A549 (cell line): ENCODE measurements at regions not wholly inside any gene's neighbourhood (a gene's known extent, or its start where the extent isn't known, plus 50 kb on each side); places are given as distances from the start of the nearest gene placed in this dataset.
"Not testable (repeated sequence)": the region's sequence is repeated elsewhere in the genome, so short reads cannot be mapped to it uniquely, and the experiment has no call there.

Experiments
- ATAC-seq, 2 experiments: fragments of 200-7000 bp in 1 of 2; fragments of >200 bp in 1 of 2; cut with Nextera tagmentation in 1 of 2; cut with Tn5 transposase in 1 of 2; 3 replicates each; pipeline versions ENCODE4 v1.8.0 to v1.9.1; 2018 to 2020; ENCODE audit warnings: mild to moderate bottlenecking in 1 of 2, moderate library complexity in 1 of 2
- CTCF ChIA-PET: fragments of 300-600 bp; sonication (Branson Sonifier 250); formaldehyde crosslinking; extraction: SDS; loops from one replicate; lab custom pipeline; 2021; ENCODE audit warnings: antibody characterized with exemption, inconsistent platforms; lab: Yijun Ruan, JAX
- POLR2A ChIA-PET: fragments of 350-600 bp; formaldehyde crosslinking; extraction: SDS; loops from one replicate; lab custom pipeline; 2021; ENCODE audit warnings: antibody characterized with exemption, inconsistent platforms; lab: Yijun Ruan, JAX
- DNase-seq, 2 experiments: peaks; one replicate each; pipeline versions ENCODE4 v3.0.0 to v3.0.0-alpha.2; 2011 to 2016; ENCODE audit warnings: low read depth in 1 of 2, low spot score in 1 of 2
- FAIRE-seq: peaks from 2 replicates; lab custom pipeline; 2011; peaks lifted over from hg19 to GRCh38; lab: Jason Lieb, UNC
- H3K27ac ChIP-seq, 2 experiments: fragments of >200 bp; sonication (Bioruptor Twin); formaldehyde crosslinking; 3 replicates each; pipeline ENCODE4 v1.5.1; 2016 to 2017
- H3K4me1 ChIP-seq: fragments of >200 bp; sonication (Bioruptor Twin); formaldehyde crosslinking; 3 replicates; pipeline ENCODE4 v1.6.1; 2016
- H3K4me2 ChIP-seq: fragments of >200 bp; sonication (Bioruptor Twin); formaldehyde crosslinking; 3 replicates; pipeline ENCODE4 v1.6.1; 2016
- H3K4me3 ChIP-seq: fragments of >200 bp; sonication (Bioruptor Twin); formaldehyde crosslinking; 3 replicates; pipeline ENCODE4 v1.5.1; 2016
- H3K9me3 ChIP-seq: fragments of >200 bp; sonication (Bioruptor Twin); formaldehyde crosslinking; 3 replicates; pipeline ENCODE4 v1.6.1; 2016
- CBX2 ChIP-seq: fragments of 200-600 bp; sonication (generic); IDR thresholded peaks from 2 replicates; pipeline ENCODE4 v1.6.1; 2016; ENCODE audit warnings: low read depth, mild to moderate bottlenecking, borderline replicate concordance
- CBX8 ChIP-seq: fragments of 200-600 bp; sonication (generic); IDR thresholded peaks from 2 replicates; pipeline ENCODE4 v1.6.1; 2016
- CEBPB ChIP-seq, 2 experiments: fragments of >200 bp in 1 of 2; sonication (Bioruptor Twin) in 1 of 2; formaldehyde crosslinking in 1 of 2; IDR thresholded peaks; 2 replicates each; pipeline ENCODE4 v1.6.1; 2012 to 2016
- CHD4 ChIP-seq: fragments of 200-600 bp; sonication (generic); IDR thresholded peaks from 2 replicates; pipeline ENCODE4 v1.6.1; 2016; ENCODE audit warnings: antibody characterized with exemption, mild to moderate bottlenecking, borderline replicate concordance
- CTCF ChIP-seq: fragments of >200 bp; sonication (Bioruptor Twin); formaldehyde crosslinking; IDR thresholded peaks from 3 replicates; pipeline ENCODE4 v1.5.1; 2016
- E2F6 ChIP-seq: IDR thresholded peaks from 2 replicates; pipeline ENCODE4 v1.6.1; 2012; ENCODE audit warnings: low read depth, borderline replicate concordance
- ESRRA ChIP-seq: fragments of 150-350 bp; IDR thresholded peaks from 2 replicates; pipeline ENCODE4 v1.6.1; 2014; ENCODE audit warnings: mild to moderate bottlenecking, low read length, borderline replicate concordance
- FOSB ChIP-seq: fragments of 250-450 bp; sonication (Bioruptor Pico); IDR thresholded peaks from 2 replicates; pipeline ENCODE4 v1.5.0; 2020; ENCODE audit warnings: mild to moderate bottlenecking, moderate library complexity
- GATA3 ChIP-seq: IDR thresholded peaks from 2 replicates; pipeline ENCODE4 v1.6.1; 2012; ENCODE audit warnings: borderline replicate concordance
- HDAC2 ChIP-seq: fragments of 200-600 bp; sonication (generic); IDR thresholded peaks from 2 replicates; pipeline ENCODE4 v1.6.1; 2016
- HOXA7 ChIP-seq: fragments of 250-450 bp; sonication (Bioruptor Pico); IDR thresholded peaks from 2 replicates; pipeline ENCODE4 v1.5.0; 2020; ENCODE audit warnings: mild to moderate bottlenecking, moderate library complexity
- HOXB13 ChIP-seq: fragments of 250-450 bp; sonication (Bioruptor Pico); IDR thresholded peaks from 2 replicates; pipeline ENCODE4 v1.5.0; 2020; ENCODE audit warnings: low read depth, mild to moderate bottlenecking, moderate library complexity
- HOXB5 ChIP-seq: fragments of 250-450 bp; sonication (Bioruptor Pico); IDR thresholded peaks from 2 replicates; pipeline ENCODE4 v1.5.0; 2020; ENCODE audit warnings: mild to moderate bottlenecking, moderate library complexity
- JUN ChIP-seq, 2 experiments: fragments of >200 bp; sonication (Bioruptor Twin); formaldehyde crosslinking; IDR thresholded peaks; 2 replicates in 1 of 2; 3 replicates in 1 of 2; pipeline ENCODE4 v1.6.1; 2016 to 2017
- KDM5A ChIP-seq: fragments of 200-600 bp; sonication (generic); IDR thresholded peaks from 2 replicates; pipeline ENCODE4 v1.6.1; 2016; ENCODE audit warnings: antibody characterized with exemption, mild to moderate bottlenecking
- RAD21 ChIP-seq, 2 experiments: fragments of >200 bp in 1 of 2; sonication (Bioruptor Twin) in 1 of 2; formaldehyde crosslinking in 1 of 2; IDR thresholded peaks in 1 of 2; conservative IDR thresholded peaks in 1 of 2; 2 replicates in 1 of 2; 3 replicates in 1 of 2; pipeline ENCODE4 v1.6.1; 2012 to 2018; ENCODE audit warnings: inconsistent platforms in 1 of 2
- RARB ChIP-seq: fragments of 250-450 bp; sonication (Bioruptor Pico); IDR thresholded peaks from 2 replicates; pipeline ENCODE4 v1.8.0; 2021; ENCODE audit warnings: mild to moderate bottlenecking, moderate library complexity
- RFX5 ChIP-seq: fragments of 450-650 bp; IDR thresholded peaks from 2 replicates; pipeline ENCODE4 v1.7.1; 2014; ENCODE audit warnings: antibody characterized with exemption, mild to moderate bottlenecking, moderate library complexity
- SMC3 ChIP-seq: fragments of >200 bp; sonication (Bioruptor Twin); formaldehyde crosslinking; IDR thresholded peaks from 3 replicates; pipeline ENCODE4 v1.6.1; 2018; ENCODE audit warnings: inconsistent platforms
- ZFP36 ChIP-seq: fragments of 450-650 bp; IDR thresholded peaks from 2 replicates; pipeline ENCODE4 v1.6.1; 2014; ENCODE audit warnings: borderline replicate concordance; ENCODE audit not compliant: partially characterized antibody
- ZSCAN20 ChIP-seq: fragments of 250-450 bp; sonication (Bioruptor Pico); IDR thresholded peaks from 2 replicates; pipeline ENCODE4 v1.8.0; 2022; ENCODE audit warnings: mild to moderate bottlenecking, moderate library complexity
- WGBS: methylation state at CpG from one replicate; pipeline ENCODE4 v1.1.6; 2017; ENCODE audit errors: missing lambda C conversion rate; 5-methylcytosine and 5-hydroxymethylcytosine counted together
- TF ChIP-seq, protein P1 (sequence below): fragments of >200 bp; sonication (Bioruptor Twin); formaldehyde crosslinking; IDR thresholded peaks from 3 replicates; pipeline ENCODE4 v1.6.1; 2016
- TF ChIP-seq, protein P2 (sequence below): fragments of 450-650 bp; IDR thresholded peaks from 2 replicates; pipeline ENCODE4 v1.6.1; 2014; ENCODE audit warnings: antibody characterized with exemption
- TF ChIP-seq, protein P3 (sequence below): fragments of >200 bp; sonication (Bioruptor Twin); formaldehyde crosslinking; IDR thresholded peaks from 2 replicates; pipeline ENCODE4 v1.6.1; 2016

GRCh38 chr5:53169933-53170332 lies 60.4 kb upstream of the MOCS2 start:
- H3K4me2 ChIP-seq: no peak overlapping the region
- WGBS: 48% methylated on average over 3 of the region's 3 CpGs
- no peaks in the 10 kb centered on the region; the same call in 2 of the 3 replicates for H3K4me1 ChIP-seq
- TF ChIP-seq HOXB5 (CRISPR knock-in tag): no peak
- TF ChIP-seq, protein P1, sequence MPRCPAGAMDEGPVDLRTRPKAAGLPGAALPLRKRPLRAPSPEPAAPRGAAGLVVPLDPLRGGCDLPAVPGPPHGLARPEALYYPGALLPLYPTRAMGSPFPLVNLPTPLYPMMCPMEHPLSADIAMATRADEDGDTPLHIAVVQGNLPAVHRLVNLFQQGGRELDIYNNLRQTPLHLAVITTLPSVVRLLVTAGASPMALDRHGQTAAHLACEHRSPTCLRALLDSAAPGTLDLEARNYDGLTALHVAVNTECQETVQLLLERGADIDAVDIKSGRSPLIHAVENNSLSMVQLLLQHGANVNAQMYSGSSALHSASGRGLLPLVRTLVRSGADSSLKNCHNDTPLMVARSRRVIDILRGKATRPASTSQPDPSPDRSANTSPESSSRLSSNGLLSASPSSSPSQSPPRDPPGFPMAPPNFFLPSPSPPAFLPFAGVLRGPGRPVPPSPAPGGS: no peak
- TF ChIP-seq RAD21 (conservative IDR thresholded peaks at IDR 0.05 in 1 of 2, IDR thresholded peaks at IDR 0.05 in 1 of 2): no peak
- TF ChIP-seq ESRRA: no peak
- H3K4me3 ChIP-seq: no peak overlapping the region
- H3K27ac ChIP-seq: no peak overlapping the region
- FAIRE-seq (no peak), ATAC-seq (no peak), DNase-seq (no peak)
- POLR2A ChIA-PET: interaction anchor here (0.6 kb wide), 1 partner anchor 181 kb away, joined by 3 read pairs; the partner anchor contains the start of gene ITGA2
- H3K9me3 ChIP-seq: 0 out of 3 replicates have a peak, but pooled peaks cover 2% of the 10 kb centered on the region
- CTCF ChIA-PET: interaction anchor here (0.6 to 1.8 kb wide), 23 partner anchors 8 to 1088 kb away, joined by 3 to 9 read pairs (median 4); no protein-coding TSS in a partner anchor

DNA sequence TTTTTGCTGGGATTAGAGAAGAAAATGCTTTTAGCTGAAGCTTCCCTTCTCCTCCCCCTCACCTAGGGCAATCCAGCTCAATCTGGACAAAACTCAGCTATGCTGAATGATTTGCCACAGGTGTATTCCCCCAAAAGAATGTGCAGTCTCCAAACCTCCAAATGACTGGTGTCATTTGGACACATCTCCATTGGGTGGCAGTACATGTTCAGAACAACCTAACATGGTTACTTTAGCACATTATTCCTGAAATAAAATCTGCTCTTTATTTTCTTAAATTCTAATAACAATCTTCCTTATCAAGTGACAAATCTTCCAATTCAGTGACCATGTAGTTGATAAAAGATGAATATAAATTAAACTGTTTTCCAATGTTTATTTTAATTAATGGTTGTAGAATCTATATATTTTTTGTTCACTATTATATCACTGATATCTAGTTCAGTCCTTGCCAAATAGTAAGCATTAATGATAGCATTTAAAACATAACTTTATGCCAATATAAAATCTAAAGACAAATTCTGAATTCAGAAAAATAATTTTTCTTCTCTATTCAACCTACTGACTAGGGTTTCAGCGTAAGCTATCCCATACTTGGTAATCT lies 61.3 kb upstream of the MOCS2 start:
- TF ChIP-seq RFX5: no peak
- no peak for TF ChIP-seq CBX2
- peak; percentile 88 for TF ChIP-seq SMC3
- no peak for TF ChIP-seq JUN (IDR thresholded peaks at IDR 0.05)
- no peak for TF ChIP-seq ZFP36
- no peak for TF ChIP-seq RARB (CRISPR knock-in tag)
- TF ChIP-seq HOXB5 (CRISPR knock-in tag): no peak
- peak; percentile 91 to 92 for TF ChIP-seq RAD21 (conservative IDR thresholded peaks at IDR 0.05 in 1 of 2, IDR thresholded peaks at IDR 0.05 in 1 of 2)
- peak; percentile 71 for TF ChIP-seq CTCF
- no peak for TF ChIP-seq HOXB13 (CRISPR knock-in tag)
- TF ChIP-seq KDM5A: no peak
- no peak for TF ChIP-seq CEBPB (IDR thresholded peaks at IDR 0.05)
- no peak for TF ChIP-seq HOXA7 (CRISPR knock-in tag)
- TF ChIP-seq HDAC2: no peak
- no peak for TF ChIP-seq GATA3
- TF ChIP-seq FOSB (CRISPR knock-in tag): no peak
- no peak for TF ChIP-seq E2F6
- TF ChIP-seq, protein P2, sequence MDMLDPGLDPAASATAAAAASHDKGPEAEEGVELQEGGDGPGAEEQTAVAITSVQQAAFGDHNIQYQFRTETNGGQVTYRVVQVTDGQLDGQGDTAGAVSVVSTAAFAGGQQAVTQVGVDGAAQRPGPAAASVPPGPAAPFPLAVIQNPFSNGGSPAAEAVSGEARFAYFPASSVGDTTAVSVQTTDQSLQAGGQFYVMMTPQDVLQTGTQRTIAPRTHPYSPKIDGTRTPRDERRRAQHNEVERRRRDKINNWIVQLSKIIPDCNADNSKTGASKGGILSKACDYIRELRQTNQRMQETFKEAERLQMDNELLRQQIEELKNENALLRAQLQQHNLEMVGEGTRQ: no peak
- no peak for TF ChIP-seq ZSCAN20 (CRISPR knock-in tag)
- no peak for TF ChIP-seq CHD4
- TF ChIP-seq, protein P1: no peak
- TF ChIP-seq, protein P3, sequence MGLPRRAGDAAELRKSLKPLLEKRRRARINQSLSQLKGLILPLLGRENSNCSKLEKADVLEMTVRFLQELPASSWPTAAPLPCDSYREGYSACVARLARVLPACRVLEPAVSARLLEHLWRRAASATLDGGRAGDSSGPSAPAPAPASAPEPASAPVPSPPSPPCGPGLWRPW: no peak
- TF ChIP-seq CBX8: no peak
- H3K9me3 ChIP-seq: 0 out of 3 replicates have a peak, but pooled peaks cover 5% of the 10 kb centered on the region
- H3K4me2 ChIP-seq: no peak overlapping the region
- no peak overlapping the region for H3K4me3 ChIP-seq
- DNase-seq: peak; percentile 18 to 54
- FAIRE-seq: peak; percentile 63
- H3K27ac ChIP-seq: no peak overlapping the region
- ATAC-seq: peak in 1 of 2 experiments; percentile 79; a peak in 3 of 6 replicates
- ChIA-PET POLR2A (interaction anchor here (0.6 kb wide), 1 partner anchor 182 kb away, joined by 3 read pairs; the partner anchor contains the start of gene ITGA2), CTCF (interaction anchor here (0.6 to 1.8 kb wide), 38 partner anchors 9 to 1319 kb away, joined by 3 to 9 read pairs (median 4); no protein-coding TSS in a partner anchor)
- WGBS: 96% methylated on average over 1 of the region's 1 CpG
- no peaks in the 10 kb centered on the region; the same call in 2 of the 3 replicates for H3K4me1 ChIP-seq

GRCh38 chr5:53172073-53172472 lies 62.5 kb upstream of the MOCS2 start:
- ATAC-seq, H3K27ac ChIP-seq, H3K4me2 ChIP-seq, H3K9me3 ChIP-seq, H3K4me3 ChIP-seq, FAIRE-seq, H3K4me1 ChIP-seq, DNase-seq, POLR2A ChIA-PET: not testable (repeated sequence)
- CTCF ChIA-PET: interaction anchor here (1.0 to 1.8 kb wide), 8 partner anchors 10 to 1062 kb away, joined by 3 to 9 read pairs (median 3); no protein-coding TSS in a partner anchor
